OCI-LY1 (cell line): ENCODE measurements at regions not wholly inside any gene's neighbourhood (a gene's known extent, or its start where the extent isn't known, plus 50 kb on each side); places are given as distances from the start of the nearest gene placed in this dataset.

Experiments used
- H2AFZ ChIP-seq: fragments of 200-600 bp; sonication (generic), shearing (Covaris generic); 2 replicates; pipeline ENCODE4 v1.6.0; 2014; ENCODE audit warnings: antibody characterized with exemption, mild to moderate bottlenecking, low read length
- H3F3A ChIP-seq: fragments of 200-600 bp; sonication (generic), shearing (Covaris generic); 2 replicates; pipeline ENCODE4 v1.6.0; 2014; ENCODE audit warnings: mild to moderate bottlenecking, antibody characterized with exemption, low read length, moderate library complexity; ENCODE audit not compliant: insufficient read depth
- H3K27ac ChIP-seq: fragments of 200-600 bp; sonication (generic); 2 replicates; pipeline ENCODE4 v1.5.1; 2014; ENCODE audit warnings: low read length, mixed run types, mild to moderate bottlenecking, low read depth; ENCODE audit not compliant: poor library complexity, severe bottlenecking
- H3K27me3 ChIP-seq: fragments of 200-600 bp; sonication (generic); 2 replicates; pipeline ENCODE4 v1.6.0; 2014; ENCODE audit warnings: antibody characterized with exemption, mild to moderate bottlenecking, low read length, moderate library complexity; ENCODE audit not compliant: insufficient read depth
- H3K36me3 ChIP-seq: fragments of 200-600 bp; sonication (generic); 2 replicates; pipeline ENCODE4 v1.6.1; 2014; ENCODE audit warnings: mild to moderate bottlenecking, antibody characterized with exemption, low read length, moderate library complexity, mixed read lengths; ENCODE audit not compliant: insufficient read depth
- H3K4me1 ChIP-seq: fragments of 200-600 bp; sonication (generic); 2 replicates; pipeline ENCODE4 v1.5.1; 2014; ENCODE audit warnings: mild to moderate bottlenecking, low read length, moderate library complexity; ENCODE audit not compliant: insufficient read depth, severe bottlenecking
- H3K4me2 ChIP-seq: fragments of 200-600 bp; sonication (generic), shearing (Covaris generic); 2 replicates; pipeline ENCODE4 v1.6.1; 2014; ENCODE audit warnings: low read length
- H3K4me3 ChIP-seq: fragments of 200-600 bp; sonication (generic); 2 replicates; pipeline ENCODE4 v1.5.1; 2014; ENCODE audit warnings: low read length, low read depth, mild to moderate bottlenecking, mixed read lengths; ENCODE audit not compliant: poor library complexity, severe bottlenecking
- H3K79me2 ChIP-seq: fragments of 200-600 bp; shearing (Covaris generic); 2 replicates; pipeline ENCODE4 v1.6.1; 2016; ENCODE audit warnings: mixed run types, low read length, mixed read lengths; ENCODE audit not compliant: insufficient read depth
- H3K9ac ChIP-seq: fragments of 200-600 bp; sonication (generic), shearing (Covaris generic); 2 replicates; pipeline ENCODE4 v1.6.1; 2014; ENCODE audit warnings: mild to moderate bottlenecking, low read length, mixed read lengths
- H3K9me2 ChIP-seq: fragments of 200-600 bp; sonication (generic), shearing (Covaris generic); 2 replicates; pipeline ENCODE4 v1.6.1; 2014; ENCODE audit warnings: low read depth, mild to moderate bottlenecking, low read length, mixed read lengths
- H3K9me3 ChIP-seq: fragments of 200-600 bp; shearing (Covaris generic); 2 replicates; pipeline ENCODE4 v1.6.1; 2014; ENCODE audit warnings: low read length, mixed read lengths
- H4K20me1 ChIP-seq: fragments of 200-600 bp; sonication (generic), shearing (Covaris generic); 2 replicates; pipeline ENCODE4 v1.6.0; 2016; ENCODE audit warnings: mild to moderate bottlenecking, low read length; ENCODE audit not compliant: insufficient read depth
- EZH2 ChIP-seq: fragments of 200-600 bp; sonication (generic), shearing (Covaris generic); IDR thresholded peaks from 2 replicates; pipeline ENCODE4 v1.8.0; 2017; ENCODE audit warnings: borderline replicate concordance, mixed run types, mild to moderate bottlenecking, antibody characterized with exemption, low read length, moderate library complexity, mixed read lengths
- TF ChIP-seq, protein P1 (sequence below): fragments of 200-600 bp; sonication (generic), shearing (Covaris generic); IDR thresholded peaks from 2 replicates; pipeline ENCODE4 v1.5.1; 2017; ENCODE audit warnings: mild to moderate bottlenecking, antibody characterized with exemption, low read length, moderate library complexity, mixed read lengths

DNA sequence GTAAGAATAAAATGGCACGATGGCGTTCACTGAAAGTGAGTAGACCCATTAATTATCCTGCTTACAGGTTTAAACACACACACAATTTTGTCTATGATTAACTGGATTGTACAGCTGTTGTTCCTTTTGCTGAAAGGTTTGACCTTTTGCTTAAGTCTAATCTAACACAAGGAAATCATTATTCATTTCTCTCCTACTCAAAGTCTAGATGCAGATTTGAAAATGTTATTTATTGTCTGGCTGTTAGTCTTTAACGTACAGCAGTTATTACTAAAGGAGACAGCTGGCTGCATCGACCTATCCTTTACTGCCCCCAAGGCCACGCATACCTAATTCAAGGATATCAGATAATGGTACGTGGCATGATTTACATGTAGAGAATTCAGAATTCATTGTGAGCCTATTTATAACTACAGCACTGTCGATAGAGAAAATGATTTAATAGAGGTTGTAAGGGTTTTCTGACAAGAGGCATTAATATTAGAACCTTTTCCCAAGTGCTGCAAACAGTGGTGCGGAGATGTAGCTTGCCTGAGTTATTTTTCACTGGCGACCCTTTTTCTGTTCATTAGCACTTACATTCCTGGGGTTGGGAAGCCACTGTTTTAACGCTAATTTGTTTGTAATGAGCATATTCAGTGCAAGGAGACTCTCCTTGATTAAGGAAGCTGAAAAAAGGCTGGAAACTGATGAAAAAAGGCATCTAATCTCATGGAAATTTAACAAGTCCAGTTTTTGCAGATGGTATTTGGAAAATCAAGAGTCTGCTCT is 368.4 kb upstream of the GRAMD2B start:
- Histone ChIP-seq H3K4me1 (no peaks in the 10 kb centered on the region), H3K27ac (no peak overlapping the region), H2AFZ (no peak overlapping the region), H3K9me2 (no peaks in the 10 kb centered on the region), H3K79me2 (no peaks in the 10 kb centered on the region), H3K9me3 (no peaks in the 10 kb centered on the region), H3K36me3 (no peaks in the 10 kb centered on the region), H3K9ac (no peak overlapping the region), H3K4me3 (no peak overlapping the region), H3K4me2 (no peak overlapping the region), H3K27me3 (no peaks in the 10 kb centered on the region), H3F3A (no peaks in the 10 kb centered on the region), H4K20me1 (no peaks in the 10 kb centered on the region)
- TF ChIP-seq, protein P1, sequence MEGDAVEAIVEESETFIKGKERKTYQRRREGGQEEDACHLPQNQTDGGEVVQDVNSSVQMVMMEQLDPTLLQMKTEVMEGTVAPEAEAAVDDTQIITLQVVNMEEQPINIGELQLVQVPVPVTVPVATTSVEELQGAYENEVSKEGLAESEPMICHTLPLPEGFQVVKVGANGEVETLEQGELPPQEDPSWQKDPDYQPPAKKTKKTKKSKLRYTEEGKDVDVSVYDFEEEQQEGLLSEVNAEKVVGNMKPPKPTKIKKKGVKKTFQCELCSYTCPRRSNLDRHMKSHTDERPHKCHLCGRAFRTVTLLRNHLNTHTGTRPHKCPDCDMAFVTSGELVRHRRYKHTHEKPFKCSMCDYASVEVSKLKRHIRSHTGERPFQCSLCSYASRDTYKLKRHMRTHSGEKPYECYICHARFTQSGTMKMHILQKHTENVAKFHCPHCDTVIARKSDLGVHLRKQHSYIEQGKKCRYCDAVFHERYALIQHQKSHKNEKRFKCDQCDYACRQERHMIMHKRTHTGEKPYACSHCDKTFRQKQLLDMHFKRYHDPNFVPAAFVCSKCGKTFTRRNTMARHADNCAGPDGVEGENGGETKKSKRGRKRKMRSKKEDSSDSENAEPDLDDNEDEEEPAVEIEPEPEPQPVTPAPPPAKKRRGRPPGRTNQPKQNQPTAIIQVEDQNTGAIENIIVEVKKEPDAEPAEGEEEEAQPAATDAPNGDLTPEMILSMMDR: no peak
- no peak for TF ChIP-seq EZH2

DNA sequence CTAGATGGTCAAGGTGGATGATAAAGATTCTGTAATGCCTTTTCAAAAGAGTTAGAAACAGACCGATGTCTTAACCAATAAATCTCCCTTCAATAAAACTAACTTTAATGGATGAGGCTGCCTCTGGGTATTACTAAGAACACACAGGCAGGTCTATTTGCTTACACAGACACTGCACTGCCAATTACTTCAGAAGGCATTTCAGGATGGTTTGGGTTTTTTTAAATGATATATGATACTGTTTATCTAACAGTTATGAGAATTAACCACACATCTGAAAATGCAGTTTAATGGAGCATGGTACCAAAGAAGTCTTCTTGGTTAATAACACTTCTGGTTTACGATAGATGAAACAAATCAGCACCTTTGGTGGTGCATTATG is 367.9 kb upstream of the GRAMD2B start:
- no peaks in the 10 kb centered on the region for H3K9me3 ChIP-seq
- H3K36me3 ChIP-seq: no peaks in the 10 kb centered on the region
- no peaks in the 10 kb centered on the region for H3K79me2 ChIP-seq
- TF ChIP-seq EZH2: no peak
- TF ChIP-seq, protein P1: no peak
- no peak overlapping the region for H3K27ac ChIP-seq
- no peak overlapping the region for H2AFZ ChIP-seq
- no peaks in the 10 kb centered on the region for H3K4me1 ChIP-seq
- H3K9ac ChIP-seq: no peak overlapping the region
- no peak overlapping the region for H3K4me3 ChIP-seq
- no peaks in the 10 kb centered on the region for H4K20me1 ChIP-seq
- H3K9me2 ChIP-seq: no peaks in the 10 kb centered on the region
- no peaks in the 10 kb centered on the region for H3K27me3 ChIP-seq
- no peak overlapping the region for H3K4me2 ChIP-seq
- no peaks in the 10 kb centered on the region for H3F3A ChIP-seq

DNA sequence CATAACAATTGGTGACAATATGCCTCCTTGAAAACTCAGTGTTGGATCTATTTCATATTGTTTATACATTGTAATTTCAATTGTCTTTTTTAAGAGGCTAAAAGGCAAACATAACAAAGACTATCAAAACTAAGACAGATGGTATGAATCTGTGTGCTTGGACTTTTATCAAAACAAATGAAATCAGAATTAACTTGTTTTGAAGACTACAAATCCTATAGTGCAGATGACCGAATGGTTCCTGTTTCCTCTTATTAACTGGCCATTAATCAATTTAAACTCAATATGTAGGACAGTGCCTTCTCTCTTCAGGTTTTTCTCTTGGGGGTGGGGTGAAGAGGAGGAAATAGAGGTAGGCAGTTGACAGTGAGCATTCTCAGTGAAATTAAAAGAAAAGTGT is 366.9 kb upstream of the GRAMD2B start:
- no peaks in the 10 kb centered on the region for H3K79me2 ChIP-seq
- no peak overlapping the region for H3K9ac ChIP-seq
- no peak overlapping the region for H3K27ac ChIP-seq
- no peaks in the 10 kb centered on the region for H4K20me1 ChIP-seq
- no peaks in the 10 kb centered on the region for H3K9me3 ChIP-seq
- no peaks in the 10 kb centered on the region for H3K9me2 ChIP-seq
- H2AFZ ChIP-seq: no peak overlapping the region
- no peaks in the 10 kb centered on the region for H3K4me1 ChIP-seq
- TF ChIP-seq EZH2: no peak
- TF ChIP-seq, protein P1: no peak
- H3K4me2 ChIP-seq: no peak overlapping the region
- no peaks in the 10 kb centered on the region for H3F3A ChIP-seq
- H3K27me3 ChIP-seq: no peaks in the 10 kb centered on the region
- no peaks in the 10 kb centered on the region for H3K36me3 ChIP-seq
- H3K4me3 ChIP-seq: no peak overlapping the region
